ENCODE measurements at regions not wholly inside any gene's neighbourhood (a gene's known extent, or its start where the extent isn't known, plus 50 kb on each side); places are given as distances from the start of the nearest gene placed in this dataset.

DNA sequence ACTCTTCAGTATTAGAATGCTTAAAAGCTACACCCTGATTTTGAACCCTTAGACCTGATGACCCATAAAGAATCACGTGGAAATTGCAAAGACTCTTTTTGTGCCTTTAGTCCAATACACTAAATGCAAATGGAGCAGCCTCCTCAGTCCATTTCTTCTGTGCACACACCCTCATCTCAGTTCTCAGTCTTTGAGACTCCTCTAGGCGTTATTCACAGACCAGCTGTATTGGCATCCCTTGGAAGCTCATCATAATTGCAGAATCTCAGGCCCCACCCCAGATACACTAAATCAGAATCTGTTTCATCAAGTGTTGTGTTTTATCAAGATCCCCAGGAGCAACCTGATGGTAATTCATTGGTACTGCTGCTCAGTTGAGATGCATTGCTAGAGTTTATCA is 335.0 kb upstream of the ATP5MC3 start:
- TF ChIP-seq POLR2A (IDR thresholded peaks at IDR 0.05) (no peak), CTCF (IDR thresholded peaks at IDR 0.05) (no peak)

All from uterus (tissue), 2 donors.